ENCODE measurements at regions not wholly inside any gene's neighbourhood (a gene's known extent, or its start where the extent isn't known, plus 50 kb on each side); places are given as distances from the start of the nearest gene placed in this dataset.
A peak's percentile ranks its signal among the peaks of the same experiment; 100 is the strongest.
"Not testable (repeated sequence)": the region's sequence is repeated elsewhere in the genome, so short reads cannot be mapped to it uniquely, and the experiment has no call there.

GRCh38 chr14:38557391-38557790 is 301.5 kb upstream of the CLEC14A start:
- peak; percentile 28 for DNase-seq

- no peak for DNase-seq
These were observed 300.4 kb upstream of the CLEC14A start for GRCh38 chr14:38556252-38556651.

GRCh38 chr14:38554026-38554425 is 298.1 kb upstream of the CLEC14A start:
- no peak for DNase-seq

- peak; percentile 91 for DNase-seq
These were observed 297.7 kb upstream of the CLEC14A start for GRCh38 chr14:38553586-38553985.

GRCh38 chr14:38549564-38549963 is 293.7 kb upstream of the CLEC14A start:
- DNase-seq: no peak

- peak; percentile 9 for DNase-seq
These were observed 292.1 kb upstream of the CLEC14A start for GRCh38 chr14:38547961-38548490.

- no peak for DNase-seq
These were observed 291.1 kb upstream of the CLEC14A start for GRCh38 chr14:38546932-38547551.

GRCh38 chr14:38544776-38545175 is 288.9 kb upstream of the CLEC14A start:
- DNase-seq: no peak

GRCh38 chr14:38543851-38544250 is 288.0 kb upstream of the CLEC14A start:
- DNase-seq: not testable (repeated sequence)

- not testable (repeated sequence) for DNase-seq
These were observed 282.2 kb upstream of the CLEC14A start for GRCh38 chr14:38538053-38538452.

GRCh38 chr14:38536376-38537038 is 280.6 kb upstream of the CLEC14A start:
- no peak for DNase-seq

- no peak for DNase-seq
These were observed 272.7 kb upstream of the CLEC14A start for GRCh38 chr14:38528582-38528981.

- no peak for DNase-seq
These were observed 271.6 kb upstream of the CLEC14A start for GRCh38 chr14:38527502-38527878.

- DNase-seq: no peak
These were observed 271.1 kb upstream of the CLEC14A start for GRCh38 chr14:38526826-38527501.

GRCh38 chr14:38524636-38525509 is 269.0 kb upstream of the CLEC14A start:
- DNase-seq: no peak

GRCh38 chr14:38522724-38523123 is 266.8 kb upstream of the CLEC14A start:
- no peak for DNase-seq

GRCh38 chr14:38521591-38521990 is 265.7 kb upstream of the CLEC14A start:
- DNase-seq: no peak

GRCh38 chr14:38517426-38517825 is 261.5 kb upstream of the CLEC14A start:
- DNase-seq: peak; percentile 10

- peak; percentile 1 for DNase-seq
These were observed 256.3 kb upstream of the CLEC14A start for GRCh38 chr14:38512236-38512635.

GRCh38 chr14:38507299-38507698 is 251.4 kb upstream of the CLEC14A start:
- DNase-seq: no peak

GRCh38 chr14:38505973-38506249 is 250.0 kb upstream of the CLEC14A start:
- no peak for DNase-seq

GRCh38 chr14:38505221-38505972 is 249.5 kb upstream of the CLEC14A start:
- DNase-seq: peak; percentile 26
